ENCODE measurements at regions not wholly inside any gene's neighbourhood (a gene's known extent, or its start where the extent isn't known, plus 50 kb on each side); places are given as distances from the start of the nearest gene placed in this dataset.

DNA sequence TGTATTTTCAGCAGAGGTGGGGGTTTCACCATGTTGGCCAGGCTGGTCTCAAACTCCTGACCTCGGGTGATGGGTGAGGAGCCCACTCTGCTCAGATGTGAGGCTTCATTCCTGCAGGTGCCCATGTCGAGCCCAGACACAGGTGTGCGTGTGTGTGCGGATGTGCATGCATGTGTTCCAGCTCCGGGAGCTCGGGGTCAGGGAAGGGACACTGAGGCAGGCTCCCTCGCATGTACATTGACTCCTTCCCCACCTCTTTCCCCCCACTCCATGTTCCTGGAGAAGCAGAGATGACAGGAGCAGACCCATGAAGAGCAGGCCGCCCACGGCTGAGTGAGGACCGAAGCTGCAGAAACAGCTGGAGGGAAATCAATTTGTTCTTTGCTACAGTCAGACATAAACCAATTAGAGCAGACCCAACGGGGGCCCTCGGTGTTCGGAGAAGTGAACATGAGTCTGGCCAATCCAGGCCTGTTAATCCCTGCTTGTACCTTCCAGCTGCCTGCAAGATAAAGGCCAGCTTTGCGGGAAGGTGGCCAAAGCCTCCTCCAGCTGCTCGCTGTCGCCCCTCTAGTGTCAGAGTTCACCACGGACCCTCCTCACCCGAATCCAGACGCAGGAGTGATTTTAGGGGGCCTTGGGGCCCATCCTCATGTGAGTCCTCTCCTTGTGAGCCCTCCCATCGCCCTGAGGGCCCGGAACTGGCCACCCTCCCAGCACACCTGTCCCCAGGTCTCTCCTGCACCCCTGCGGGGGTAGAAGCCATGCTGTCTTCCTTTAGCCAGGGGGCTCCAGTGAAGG lies 321.0 kb upstream of the RTL1 start:
- no peak overlapping the region for H2BK20ac ChIP-seq (ENCODE audit: low read depth, low read length)
- dilution Hi-C loops (cut with HindIII; ENCODE audit: low sequenced_read_pairs, unreplicated experiment) (no loop called here), intact Hi-C loops (cut with micrococcal nuclease) (no loop called here), in situ Hi-C loops (cut with MboI; ENCODE audit: low sequenced_read_pairs) (loop anchor here (25.0 kb wide), 2 partner anchors 512 to 812 kb away; no protein-coding TSS in a partner anchor)
- no peak overlapping the region for H3K9ac ChIP-seq (ENCODE audit: low read depth, low read length)
- H3K36me3 ChIP-seq (ENCODE audit: control insufficient read depth, insufficient read depth, low read length), result no peaks in the 10 kb centered on the region
- H3K4me1 ChIP-seq (ENCODE audit: control insufficient read depth, insufficient read depth, low read length), result no peaks in the 10 kb centered on the region
- H2AFZ ChIP-seq (replicated peaks; ENCODE audit: low read length, poor library complexity), result no peak overlapping the region
- no peak overlapping the region for H2AK5ac ChIP-seq (ENCODE audit: low read depth, low read length)
- H2AK9ac ChIP-seq (replicated peaks; ENCODE audit: low read depth, low read length, poor library complexity), result no peak overlapping the region
- H3K4ac ChIP-seq (ENCODE audit: low read depth, low read length), result no peak overlapping the region
- no peak overlapping the region for H3K56ac ChIP-seq (ENCODE audit: extremely low read depth, insufficient read depth, low read length)
- no peaks in the 10 kb centered on the region for H4K20me1 ChIP-seq (ENCODE audit: insufficient read depth, low read length)
- DNase-seq (no peak), ATAC-seq (ENCODE audit: low read depth) (no peak)
- H3K79me1 ChIP-seq (ENCODE audit: low read depth in 1 of 2, low read length in 2 of 2), result no peaks in the 10 kb centered on the region
- POLR2A ChIA-PET (ENCODE audit: unreplicated experiment), result no interaction called here
- TF ChIP-seq, protein P1, sequence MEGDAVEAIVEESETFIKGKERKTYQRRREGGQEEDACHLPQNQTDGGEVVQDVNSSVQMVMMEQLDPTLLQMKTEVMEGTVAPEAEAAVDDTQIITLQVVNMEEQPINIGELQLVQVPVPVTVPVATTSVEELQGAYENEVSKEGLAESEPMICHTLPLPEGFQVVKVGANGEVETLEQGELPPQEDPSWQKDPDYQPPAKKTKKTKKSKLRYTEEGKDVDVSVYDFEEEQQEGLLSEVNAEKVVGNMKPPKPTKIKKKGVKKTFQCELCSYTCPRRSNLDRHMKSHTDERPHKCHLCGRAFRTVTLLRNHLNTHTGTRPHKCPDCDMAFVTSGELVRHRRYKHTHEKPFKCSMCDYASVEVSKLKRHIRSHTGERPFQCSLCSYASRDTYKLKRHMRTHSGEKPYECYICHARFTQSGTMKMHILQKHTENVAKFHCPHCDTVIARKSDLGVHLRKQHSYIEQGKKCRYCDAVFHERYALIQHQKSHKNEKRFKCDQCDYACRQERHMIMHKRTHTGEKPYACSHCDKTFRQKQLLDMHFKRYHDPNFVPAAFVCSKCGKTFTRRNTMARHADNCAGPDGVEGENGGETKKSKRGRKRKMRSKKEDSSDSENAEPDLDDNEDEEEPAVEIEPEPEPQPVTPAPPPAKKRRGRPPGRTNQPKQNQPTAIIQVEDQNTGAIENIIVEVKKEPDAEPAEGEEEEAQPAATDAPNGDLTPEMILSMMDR (conservative IDR thresholded peaks at IDR 0.05; ENCODE audit: low read depth, low read length), result no peak
- TF ChIP-seq NFE2L2 (IDR thresholded peaks at IDR 0.05; ENCODE audit: low read depth, low read length) (no peak), RAD21 (IDR thresholded peaks at IDR 0.05; ENCODE audit: low read length) (no peak), MAZ (IDR thresholded peaks at IDR 0.05; ENCODE audit: borderline replicate concordance, low read depth, low read length) (no peak), FOS (IDR thresholded peaks at IDR 0.05; ENCODE audit: low read depth, low read length) (no peak), SMC3 (IDR thresholded peaks at IDR 0.05; ENCODE audit: low read depth, low read length) (no peak), RCOR1 (IDR thresholded peaks at IDR 0.05; ENCODE audit: insufficient replicate concordance, low read length) (no peak), USF2 (IDR thresholded peaks at IDR 0.05; ENCODE audit: low read depth, low read length) (no peak), MXI1 (IDR thresholded peaks at IDR 0.05; ENCODE audit: borderline replicate concordance, low read depth, low read length) (no peak), MAFK (IDR thresholded peaks at IDR 0.05; ENCODE audit: low read depth, low read length) (no peak), ELK1 (IDR thresholded peaks at IDR 0.05; ENCODE audit: borderline replicate concordance, low read depth, low read length) (no peak)
- no peak overlapping the region for H3K14ac ChIP-seq (replicated peaks; ENCODE audit: low read depth, low read length)
- CTCF ChIA-PET, result no interaction called here
- WGBS, 2 experiments (ENCODE audit: extremely low coverage in 2 of 2, insufficient read length in 1 of 2), result 32% methylated on average over 13 of the region's 22 CpGs; no CpG with 5 or more reads in 1 of the 2 experiments
- no peak overlapping the region for H4K91ac ChIP-seq (ENCODE audit: insufficient read depth, low read depth, low read length)
- no peaks in the 10 kb centered on the region for H3K9me3 ChIP-seq (ENCODE audit: control insufficient read depth, insufficient read depth, low read length)
- H2BK15ac ChIP-seq (ENCODE audit: low read depth, low read length), result no peak overlapping the region
- H2BK120ac ChIP-seq (ENCODE audit: low read depth, low read length), result no peak overlapping the region
- BruUV-seq (replicated peaks), result no TSS peak
- no peak overlapping the region for H2BK5ac ChIP-seq (ENCODE audit: low read depth, low read length, poor library complexity, severe bottlenecking)
- no peak overlapping the region for H3K4me2 ChIP-seq (ENCODE audit: low read depth, low read length)
- peaks cover 21% of the 10 kb centered on the region for H3K27me3 ChIP-seq (ENCODE audit: control insufficient read depth, insufficient read depth, low read length)
- H3K27ac ChIP-seq (ENCODE audit: insufficient read depth, low read length), result no peak overlapping the region
- H3K18ac ChIP-seq (ENCODE audit: low read depth, low read length), result no peak overlapping the region
- H4K5ac ChIP-seq (ENCODE audit: low read depth, low read length), result no peak overlapping the region
- no peaks in the 10 kb centered on the region for H3K9me1 ChIP-seq (ENCODE audit: insufficient read depth, low read length)
- H3K4me3 ChIP-seq (ENCODE audit: insufficient read depth, low read depth, low read length), result no peak overlapping the region
- H3K23ac ChIP-seq (ENCODE audit: low read depth, low read length), result no peak overlapping the region
- H4K8ac ChIP-seq (ENCODE audit: low read depth in 2 of 2, low read length in 2 of 2), result no peak overlapping the region
